SK-N-SH (cell line): ENCODE measurements at regions not wholly inside any gene's neighbourhood (a gene's known extent, or its start where the extent isn't known, plus 50 kb on each side); places are given as distances from the start of the nearest gene placed in this dataset.

Experiments
- ELF1 ChIP-seq: IDR thresholded peaks from 2 replicates; pipeline ENCODE4 v1.4.0; 2012
- EZH2phosphoT487 ChIP-seq: fragments of 200-600 bp; sonication (generic); IDR thresholded peaks from 2 replicates; pipeline ENCODE4 v1.6.1; 2017; ENCODE audit warnings: low read depth, mixed run types, mild to moderate bottlenecking, antibody characterized with exemption, moderate library complexity, borderline replicate concordance
- FOXJ3 ChIP-seq: sonication (generic); formaldehyde crosslinking; IDR thresholded peaks from 2 replicates; pipeline ENCODE4 v1.5.1; 2020; ENCODE audit warnings: mild to moderate bottlenecking, missing genetic modification reagents
- GABPA ChIP-seq: IDR thresholded peaks from 2 replicates; pipeline ENCODE4 v1.4.0; 2012; ENCODE audit warnings: low read depth, mild to moderate bottlenecking
- GATA2 ChIP-seq: sonication (generic); formaldehyde crosslinking; IDR thresholded peaks from 2 replicates; pipeline ENCODE4 v1.5.0; 2020; ENCODE audit warnings: mild to moderate bottlenecking, missing genetic modification reagents
- POLR2AphosphoS5 ChIP-seq: IDR thresholded peaks from 2 replicates; pipeline ENCODE4 v1.6.1; 2012; ENCODE audit warnings: low read depth, low read length
- SIN3A ChIP-seq: IDR thresholded peaks from 2 replicates; pipeline ENCODE4 v1.6.1; 2012; ENCODE audit warnings: low read depth, mild to moderate bottlenecking, low read length, moderate library complexity, borderline replicate concordance
- YY1 ChIP-seq: IDR thresholded peaks from 2 replicates; pipeline ENCODE4 v1.4.0; 2012; ENCODE audit warnings: low read depth, mild to moderate bottlenecking
- TF ChIP-seq, protein P1 (sequence below): fragments of 200-600 bp; sonication (generic); IDR thresholded peaks from 2 replicates; pipeline ENCODE4 v1.6.1; 2017; ENCODE audit warnings: antibody characterized with exemption, mild to moderate bottlenecking, moderate library complexity
- TF ChIP-seq, protein P2 (sequence below): IDR thresholded peaks from 2 replicates; pipeline ENCODE4 v1.4.0; 2012; ENCODE audit warnings: low read depth
- TF ChIP-seq, protein P3 (sequence below): IDR thresholded peaks from 2 replicates; pipeline ENCODE4 v1.4.0; 2012; ENCODE audit warnings: low read depth, borderline replicate concordance
- TF ChIP-seq, protein P4 (sequence below): IDR thresholded peaks from 2 replicates; pipeline ENCODE4 v1.6.1; 2012; ENCODE audit warnings: mild to moderate bottlenecking, low read depth, low read length, moderate library complexity
- TF ChIP-seq, protein P5 (sequence below): fragments of 150-350 bp; IDR thresholded peaks from 2 replicates; pipeline ENCODE4 v1.6.1; 2017; ENCODE audit warnings: antibody characterized with exemption, low read length, low read depth, borderline replicate concordance

DNA sequence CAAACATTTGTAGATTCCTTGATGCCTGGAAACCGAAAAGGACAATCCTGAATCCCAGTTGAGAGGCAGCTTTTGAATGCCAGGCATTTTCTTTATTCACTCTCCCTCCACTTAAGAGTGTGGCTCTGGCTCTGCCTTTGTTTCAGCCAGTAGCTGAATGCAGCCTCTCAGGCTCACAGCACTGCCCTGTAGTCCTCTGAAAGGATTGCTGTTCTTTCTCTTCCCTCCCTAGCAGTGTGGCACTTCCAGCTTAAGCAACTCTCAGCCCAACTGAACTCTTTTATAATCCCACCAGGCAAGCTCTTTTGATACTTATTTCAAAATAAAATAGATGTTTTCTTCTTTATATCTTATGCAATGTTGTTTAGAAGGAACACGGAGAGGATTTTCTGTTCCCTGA is 415.6 kb downstream of the GJA1 start:
- TF ChIP-seq, protein P1, sequence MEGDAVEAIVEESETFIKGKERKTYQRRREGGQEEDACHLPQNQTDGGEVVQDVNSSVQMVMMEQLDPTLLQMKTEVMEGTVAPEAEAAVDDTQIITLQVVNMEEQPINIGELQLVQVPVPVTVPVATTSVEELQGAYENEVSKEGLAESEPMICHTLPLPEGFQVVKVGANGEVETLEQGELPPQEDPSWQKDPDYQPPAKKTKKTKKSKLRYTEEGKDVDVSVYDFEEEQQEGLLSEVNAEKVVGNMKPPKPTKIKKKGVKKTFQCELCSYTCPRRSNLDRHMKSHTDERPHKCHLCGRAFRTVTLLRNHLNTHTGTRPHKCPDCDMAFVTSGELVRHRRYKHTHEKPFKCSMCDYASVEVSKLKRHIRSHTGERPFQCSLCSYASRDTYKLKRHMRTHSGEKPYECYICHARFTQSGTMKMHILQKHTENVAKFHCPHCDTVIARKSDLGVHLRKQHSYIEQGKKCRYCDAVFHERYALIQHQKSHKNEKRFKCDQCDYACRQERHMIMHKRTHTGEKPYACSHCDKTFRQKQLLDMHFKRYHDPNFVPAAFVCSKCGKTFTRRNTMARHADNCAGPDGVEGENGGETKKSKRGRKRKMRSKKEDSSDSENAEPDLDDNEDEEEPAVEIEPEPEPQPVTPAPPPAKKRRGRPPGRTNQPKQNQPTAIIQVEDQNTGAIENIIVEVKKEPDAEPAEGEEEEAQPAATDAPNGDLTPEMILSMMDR = no peak
- no peak for TF ChIP-seq SIN3A
- no peak for TF ChIP-seq ELF1
- TF ChIP-seq GABPA = no peak
- TF ChIP-seq, protein P2, sequence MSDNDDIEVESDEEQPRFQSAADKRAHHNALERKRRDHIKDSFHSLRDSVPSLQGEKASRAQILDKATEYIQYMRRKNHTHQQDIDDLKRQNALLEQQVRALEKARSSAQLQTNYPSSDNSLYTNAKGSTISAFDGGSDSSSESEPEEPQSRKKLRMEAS = no peak
- TF ChIP-seq, protein P3, sequence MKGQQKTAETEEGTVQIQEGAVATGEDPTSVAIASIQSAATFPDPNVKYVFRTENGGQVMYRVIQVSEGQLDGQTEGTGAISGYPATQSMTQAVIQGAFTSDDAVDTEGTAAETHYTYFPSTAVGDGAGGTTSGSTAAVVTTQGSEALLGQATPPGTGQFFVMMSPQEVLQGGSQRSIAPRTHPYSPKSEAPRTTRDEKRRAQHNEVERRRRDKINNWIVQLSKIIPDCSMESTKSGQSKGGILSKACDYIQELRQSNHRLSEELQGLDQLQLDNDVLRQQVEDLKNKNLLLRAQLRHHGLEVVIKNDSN = no peak
- TF ChIP-seq, protein P4, sequence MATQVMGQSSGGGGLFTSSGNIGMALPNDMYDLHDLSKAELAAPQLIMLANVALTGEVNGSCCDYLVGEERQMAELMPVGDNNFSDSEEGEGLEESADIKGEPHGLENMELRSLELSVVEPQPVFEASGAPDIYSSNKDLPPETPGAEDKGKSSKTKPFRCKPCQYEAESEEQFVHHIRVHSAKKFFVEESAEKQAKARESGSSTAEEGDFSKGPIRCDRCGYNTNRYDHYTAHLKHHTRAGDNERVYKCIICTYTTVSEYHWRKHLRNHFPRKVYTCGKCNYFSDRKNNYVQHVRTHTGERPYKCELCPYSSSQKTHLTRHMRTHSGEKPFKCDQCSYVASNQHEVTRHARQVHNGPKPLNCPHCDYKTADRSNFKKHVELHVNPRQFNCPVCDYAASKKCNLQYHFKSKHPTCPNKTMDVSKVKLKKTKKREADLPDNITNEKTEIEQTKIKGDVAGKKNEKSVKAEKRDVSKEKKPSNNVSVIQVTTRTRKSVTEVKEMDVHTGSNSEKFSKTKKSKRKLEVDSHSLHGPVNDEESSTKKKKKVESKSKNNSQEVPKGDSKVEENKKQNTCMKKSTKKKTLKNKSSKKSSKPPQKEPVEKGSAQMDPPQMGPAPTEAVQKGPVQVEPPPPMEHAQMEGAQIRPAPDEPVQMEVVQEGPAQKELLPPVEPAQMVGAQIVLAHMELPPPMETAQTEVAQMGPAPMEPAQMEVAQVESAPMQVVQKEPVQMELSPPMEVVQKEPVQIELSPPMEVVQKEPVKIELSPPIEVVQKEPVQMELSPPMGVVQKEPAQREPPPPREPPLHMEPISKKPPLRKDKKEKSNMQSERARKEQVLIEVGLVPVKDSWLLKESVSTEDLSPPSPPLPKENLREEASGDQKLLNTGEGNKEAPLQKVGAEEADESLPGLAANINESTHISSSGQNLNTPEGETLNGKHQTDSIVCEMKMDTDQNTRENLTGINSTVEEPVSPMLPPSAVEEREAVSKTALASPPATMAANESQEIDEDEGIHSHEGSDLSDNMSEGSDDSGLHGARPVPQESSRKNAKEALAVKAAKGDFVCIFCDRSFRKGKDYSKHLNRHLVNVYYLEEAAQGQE = no peak
- TF ChIP-seq YY1 = no peak
- TF ChIP-seq POLR2AphosphoS5 = no peak
- TF ChIP-seq, protein P5, sequence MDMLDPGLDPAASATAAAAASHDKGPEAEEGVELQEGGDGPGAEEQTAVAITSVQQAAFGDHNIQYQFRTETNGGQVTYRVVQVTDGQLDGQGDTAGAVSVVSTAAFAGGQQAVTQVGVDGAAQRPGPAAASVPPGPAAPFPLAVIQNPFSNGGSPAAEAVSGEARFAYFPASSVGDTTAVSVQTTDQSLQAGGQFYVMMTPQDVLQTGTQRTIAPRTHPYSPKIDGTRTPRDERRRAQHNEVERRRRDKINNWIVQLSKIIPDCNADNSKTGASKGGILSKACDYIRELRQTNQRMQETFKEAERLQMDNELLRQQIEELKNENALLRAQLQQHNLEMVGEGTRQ = no peak
- no peak for TF ChIP-seq EZH2phosphoT487
- no peak for TF ChIP-seq GATA2
- no peak for TF ChIP-seq FOXJ3 (CRISPR knock-in tag)
